Thyroid gland (tissue), 4 donors: ENCODE measurements at regions not wholly inside any gene's neighbourhood (a gene's known extent, or its start where the extent isn't known, plus 50 kb on each side); places are given as distances from the start of the nearest gene placed in this dataset.
"Not testable (repeated sequence)": the region's sequence is repeated elsewhere in the genome, so short reads cannot be mapped to it uniquely, and the experiment has no call there.

Experiments
- DNase-seq, 2 donors: peaks; one replicate each; pipeline ENCODE4 v3.0.0-alpha.2; 2019
- H3K27ac ChIP-seq, 3 donors: fragments of 200-600 bp; sonication (generic); 1 replicate in 2 of 3; 2 replicates in 1 of 3; pipeline ENCODE4 v1.5.1; 2016 to 2019; ENCODE audit warnings: mild to moderate bottlenecking in 1 of 3, moderate library complexity in 1 of 3
- H3K27me3 ChIP-seq: fragments of 200-600 bp; sonication (generic); one replicate; pipeline ENCODE4 v1.5.1; 2019
- H3K36me3 ChIP-seq, 2 donors: fragments of 200-600 bp; sonication (generic); one replicate each; pipeline ENCODE4 v1.5.1; 2016 to 2019
- H3K4me1 ChIP-seq, 2 donors: fragments of 200-600 bp; sonication (generic); one replicate each; pipeline ENCODE4 v1.5.1; 2017 to 2019
- H3K4me3 ChIP-seq, 3 donors: fragments of 200-600 bp; sonication (generic); replicated peaks in 1 of 3; 1 replicate in 2 of 3; 2 replicates in 1 of 3; pipeline ENCODE4 v1.5.1; 2016; ENCODE audit warnings: mild to moderate bottlenecking in 1 of 3
- H3K9me3 ChIP-seq: fragments of 200-600 bp; sonication (generic); one replicate; pipeline ENCODE4 v1.5.1; 2017
- POLR2A ChIP-seq, 2 donors: fragments of 450-650 bp; IDR thresholded peaks; one replicate each; pipeline ENCODE4 v1.6.1; 2017; ENCODE audit warnings: antibody characterized with exemption in 2 of 2, mild to moderate bottlenecking in 2 of 2, moderate library complexity in 1 of 2
- WGBS, 2 donors: methylation state at CpG; one replicate each; pipeline ENCODE4 v1.1.5; 2017; 5-methylcytosine and 5-hydroxymethylcytosine counted together
- intact Hi-C: fragments of 100-400 bp; cut with DNase I; formaldehyde crosslinking; loops from one replicate; pipeline ENCODE4 v1.15.1; 2023
- TF ChIP-seq, protein P1 (sequence below), 6 experiments: fragments of 200-600 bp in 3 of 6; fragments of 450-650 bp in 3 of 6; sonication (generic) in 3 of 6; IDR thresholded peaks; one replicate each; pipeline ENCODE4 v1.5.1; 2016 to 2019; ENCODE audit warnings: antibody characterized with exemption in 6 of 6, mild to moderate bottlenecking in 2 of 6, inconsistent platforms in 1 of 6, moderate library complexity in 1 of 6

DNA sequence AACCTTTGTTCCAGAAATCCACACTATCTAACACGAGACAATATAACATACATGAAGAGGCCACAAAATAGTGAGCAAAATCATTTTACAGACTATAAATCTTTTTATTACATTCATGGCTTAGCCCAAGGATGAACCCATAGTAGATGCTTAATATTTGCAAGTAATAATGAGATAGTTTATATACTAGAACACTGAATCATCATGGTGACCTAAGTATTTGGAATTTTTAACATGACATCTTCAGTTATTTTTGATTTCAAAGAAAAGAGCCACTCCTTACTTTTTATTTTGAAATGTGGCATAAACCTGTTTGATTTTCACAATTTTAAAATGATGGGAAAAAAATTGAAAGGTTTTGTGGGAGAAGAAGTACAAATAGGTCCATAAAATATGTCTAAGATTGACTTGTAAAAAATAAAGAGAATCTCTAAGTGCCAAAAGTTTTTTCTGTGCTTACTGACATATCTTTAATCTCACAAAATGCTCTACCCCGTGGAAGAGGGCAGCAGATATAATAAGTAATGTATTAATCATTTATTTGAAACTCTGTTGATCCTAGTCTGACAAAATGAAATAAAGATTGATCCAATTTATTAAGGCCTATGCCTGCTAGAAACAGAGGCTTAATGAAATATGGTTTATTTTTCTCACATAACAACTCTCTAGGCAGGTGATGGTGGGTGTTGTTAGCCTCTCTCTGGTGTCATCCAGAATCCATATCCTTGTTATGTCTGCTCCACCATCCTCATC is 224.5 kb upstream of the CENPE start:
- Histone ChIP-seq H3K27me3 (no peaks in the 10 kb centered on the region), H3K4me1 (no peaks in the 10 kb centered on the region), H3K36me3 (no peaks in the 10 kb centered on the region), H3K4me3 (no peak overlapping the region), H3K9me3 (no peaks in the 10 kb centered on the region), H3K27ac (no peak overlapping the region)
- intact Hi-C loops: no loop called here
- no peak for DNase-seq
- WGBS, 2 donors: 77 to 84% methylated on average over 2 of the region's 2 CpGs
- TF ChIP-seq, protein P1, sequence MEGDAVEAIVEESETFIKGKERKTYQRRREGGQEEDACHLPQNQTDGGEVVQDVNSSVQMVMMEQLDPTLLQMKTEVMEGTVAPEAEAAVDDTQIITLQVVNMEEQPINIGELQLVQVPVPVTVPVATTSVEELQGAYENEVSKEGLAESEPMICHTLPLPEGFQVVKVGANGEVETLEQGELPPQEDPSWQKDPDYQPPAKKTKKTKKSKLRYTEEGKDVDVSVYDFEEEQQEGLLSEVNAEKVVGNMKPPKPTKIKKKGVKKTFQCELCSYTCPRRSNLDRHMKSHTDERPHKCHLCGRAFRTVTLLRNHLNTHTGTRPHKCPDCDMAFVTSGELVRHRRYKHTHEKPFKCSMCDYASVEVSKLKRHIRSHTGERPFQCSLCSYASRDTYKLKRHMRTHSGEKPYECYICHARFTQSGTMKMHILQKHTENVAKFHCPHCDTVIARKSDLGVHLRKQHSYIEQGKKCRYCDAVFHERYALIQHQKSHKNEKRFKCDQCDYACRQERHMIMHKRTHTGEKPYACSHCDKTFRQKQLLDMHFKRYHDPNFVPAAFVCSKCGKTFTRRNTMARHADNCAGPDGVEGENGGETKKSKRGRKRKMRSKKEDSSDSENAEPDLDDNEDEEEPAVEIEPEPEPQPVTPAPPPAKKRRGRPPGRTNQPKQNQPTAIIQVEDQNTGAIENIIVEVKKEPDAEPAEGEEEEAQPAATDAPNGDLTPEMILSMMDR (IDR thresholded peaks at IDR 0.05): no peak
- no peak for TF ChIP-seq POLR2A (IDR thresholded peaks at IDR 0.05)

DNA sequence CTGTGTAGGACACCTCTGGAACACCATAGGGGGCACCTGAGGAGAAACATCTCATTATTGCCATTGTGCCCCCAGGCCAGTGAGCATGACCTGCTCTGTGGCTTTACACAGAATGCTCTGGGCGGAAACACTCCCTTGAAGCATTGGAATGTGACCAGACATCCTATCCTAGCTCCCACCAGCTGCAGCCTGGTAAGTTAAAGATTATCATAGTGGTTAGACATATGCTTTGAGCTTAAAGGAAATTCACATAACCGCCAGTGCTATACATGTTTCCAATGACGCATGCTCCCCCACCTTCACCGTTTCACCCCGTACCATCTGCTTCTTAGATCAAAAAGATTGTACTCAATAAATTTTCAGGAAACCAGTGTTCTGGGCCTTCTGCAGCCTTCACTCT is 217.7 kb upstream of the CENPE start:
- intact Hi-C loops: no loop called here
- WGBS, 2 donors: 94 to 98% methylated on average over 5 of the region's 5 CpGs
- H3K36me3 ChIP-seq: no peaks in the 10 kb centered on the region
- H3K27me3 ChIP-seq: no peaks in the 10 kb centered on the region
- no peak overlapping the region for H3K27ac ChIP-seq
- no peaks in the 10 kb centered on the region for H3K9me3 ChIP-seq
- no peaks in the 10 kb centered on the region for H3K4me1 ChIP-seq
- TF ChIP-seq, protein P1 (IDR thresholded peaks at IDR 0.05): no peak
- TF ChIP-seq POLR2A (IDR thresholded peaks at IDR 0.05): no peak
- no peak overlapping the region for H3K4me3 ChIP-seq
- no peak for DNase-seq

DNA sequence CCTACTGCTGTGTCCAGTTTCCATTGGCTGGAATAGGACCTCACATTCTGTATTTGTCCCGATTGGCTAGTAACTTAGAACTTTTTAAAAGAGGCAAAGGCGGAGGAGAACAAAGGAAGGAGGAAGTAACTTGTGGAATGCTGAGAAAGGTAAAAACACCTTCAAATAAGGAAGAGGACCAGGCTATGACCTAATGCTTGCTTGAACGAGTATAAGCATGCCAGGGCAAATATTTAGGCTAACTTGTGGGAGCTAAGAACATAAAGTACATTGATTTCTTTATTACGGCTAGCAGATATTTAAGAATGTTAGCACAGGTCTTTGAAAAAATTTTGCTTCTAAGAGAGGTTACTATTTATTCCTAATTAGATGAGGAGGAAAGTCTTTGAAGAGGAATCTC is 214.5 kb upstream of the CENPE start:
- H3K27ac ChIP-seq, H3K36me3 ChIP-seq, H3K9me3 ChIP-seq, DNase-seq, H3K4me1 ChIP-seq, H3K4me3 ChIP-seq, H3K27me3 ChIP-seq, intact Hi-C loops: not testable (repeated sequence)
- 74 to 83% methylated on average over 4 of the region's 4 CpGs for WGBS, 2 donors

DNA sequence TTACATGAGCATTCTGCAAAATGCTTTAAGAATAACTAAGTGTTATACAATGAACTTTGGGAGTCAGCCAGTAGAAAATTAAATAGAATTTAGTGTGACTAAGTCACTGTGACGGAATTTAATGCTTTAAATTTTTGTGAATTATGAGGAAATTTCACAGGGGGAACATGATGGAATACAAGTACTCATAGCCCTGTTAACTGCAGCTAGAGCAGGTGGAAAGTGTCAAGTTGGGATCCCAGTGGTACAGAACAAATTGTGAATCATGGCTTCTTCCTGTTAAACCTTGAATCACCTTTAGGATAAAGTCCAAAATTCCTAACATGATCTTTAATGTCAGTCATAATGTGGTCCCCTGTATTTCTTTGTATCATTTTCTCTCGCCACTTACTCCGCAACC is 212.2 kb upstream of the CENPE start:
- no peak for DNase-seq
- TF ChIP-seq, protein P1 (IDR thresholded peaks at IDR 0.05): no peak
- no peak for TF ChIP-seq POLR2A (IDR thresholded peaks at IDR 0.05)
- no peaks in the 10 kb centered on the region for H3K27me3 ChIP-seq
- WGBS, 2 donors: 80 to 86% methylated on average over 3 of the region's 3 CpGs
- no peak overlapping the region for H3K4me3 ChIP-seq
- intact Hi-C loops: no loop called here
- H3K27ac ChIP-seq: no peak overlapping the region
- H3K9me3 ChIP-seq: no peaks in the 10 kb centered on the region
- no peaks in the 10 kb centered on the region for H3K36me3 ChIP-seq
- H3K4me1 ChIP-seq: no peaks in the 10 kb centered on the region

DNA sequence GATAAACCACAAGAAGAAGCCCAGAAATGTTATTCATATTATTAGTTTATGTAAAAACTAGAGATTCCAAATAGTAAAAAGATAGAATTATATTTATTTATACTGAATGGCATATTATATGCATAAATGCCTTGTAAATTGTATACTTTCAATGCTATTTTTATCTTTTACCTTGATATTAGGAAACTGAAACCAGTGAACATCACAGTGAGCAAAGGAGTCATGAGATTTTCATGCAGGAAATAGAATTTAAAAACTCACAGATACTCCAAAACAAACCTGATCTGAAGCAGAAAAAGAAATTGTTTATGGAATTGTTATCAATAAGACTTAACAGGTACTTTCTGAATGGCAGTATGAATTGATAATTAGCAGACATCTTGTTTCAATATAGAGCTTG is 207.3 kb upstream of the CENPE start:
- Histone ChIP-seq H3K9me3 (no peaks in the 10 kb centered on the region), H3K27me3 (no peaks in the 10 kb centered on the region), H3K4me1 (no peaks in the 10 kb centered on the region), H3K36me3 (no peaks in the 10 kb centered on the region), H3K27ac (no peak overlapping the region), H3K4me3 (no peak overlapping the region)
- TF ChIP-seq, protein P1 (IDR thresholded peaks at IDR 0.05): no peak
- no peak for TF ChIP-seq POLR2A (IDR thresholded peaks at IDR 0.05)
- DNase-seq: no peak
- intact Hi-C loops: no loop called here
